HG03159 (cell line): ENCODE measurements at regions not wholly inside any gene's neighbourhood (a gene's known extent, or its start where the extent isn't known, plus 50 kb on each side); places are given as distances from the start of the nearest gene placed in this dataset.
"Not testable (repeated sequence)": the region's sequence is repeated elsewhere in the genome, so short reads cannot be mapped to it uniquely, and the experiment has no call there.

Experiments
- ATAC-seq: cut with Tn5 transposase; IDR thresholded peaks from one replicate; pipeline ENCODE4 v1.9.1; 2021; ENCODE audit warnings: mild to moderate bottlenecking, moderate library complexity; ENCODE audit not compliant: unreplicated experiment

DNA sequence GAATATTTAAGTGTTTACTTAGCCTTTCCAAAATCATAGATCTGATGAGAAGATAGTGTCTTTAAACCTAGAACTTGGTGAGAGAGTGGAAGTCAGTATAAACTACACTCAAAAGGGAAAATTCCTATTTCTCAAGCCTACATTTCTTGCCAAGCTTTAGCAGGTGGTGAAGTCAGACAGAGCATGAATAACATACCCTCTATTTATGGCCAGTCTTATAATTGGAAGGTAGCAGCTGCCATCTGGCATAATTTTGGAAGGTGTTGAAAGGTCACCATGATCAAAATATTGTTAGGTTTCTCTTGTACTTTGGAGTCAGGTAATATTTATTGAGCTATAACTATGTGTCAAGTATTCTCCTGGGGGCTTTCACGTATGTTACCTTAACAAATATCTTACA is 729.3 kb upstream of the KIF2B start:
- no peak for ATAC-seq

DNA sequence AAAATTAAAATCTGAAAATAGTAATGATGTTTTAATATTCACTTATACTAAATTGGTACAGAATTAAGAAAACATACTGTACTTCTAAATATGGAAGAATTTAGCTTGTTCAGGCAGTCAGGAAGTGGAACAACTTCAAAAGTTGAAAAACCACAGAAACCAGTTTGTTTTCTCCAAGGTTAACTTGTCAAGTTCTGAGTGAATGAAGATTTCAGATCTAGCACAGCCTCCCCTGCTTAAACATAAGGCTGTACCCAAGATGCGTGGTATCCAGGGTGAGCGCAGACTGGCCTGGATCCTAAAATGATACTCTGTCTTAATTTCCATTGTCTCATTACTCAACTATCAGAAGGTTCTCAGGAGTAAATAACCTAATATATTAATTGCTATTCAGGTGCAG is 730.7 kb upstream of the KIF2B start:
- no peak for ATAC-seq

DNA sequence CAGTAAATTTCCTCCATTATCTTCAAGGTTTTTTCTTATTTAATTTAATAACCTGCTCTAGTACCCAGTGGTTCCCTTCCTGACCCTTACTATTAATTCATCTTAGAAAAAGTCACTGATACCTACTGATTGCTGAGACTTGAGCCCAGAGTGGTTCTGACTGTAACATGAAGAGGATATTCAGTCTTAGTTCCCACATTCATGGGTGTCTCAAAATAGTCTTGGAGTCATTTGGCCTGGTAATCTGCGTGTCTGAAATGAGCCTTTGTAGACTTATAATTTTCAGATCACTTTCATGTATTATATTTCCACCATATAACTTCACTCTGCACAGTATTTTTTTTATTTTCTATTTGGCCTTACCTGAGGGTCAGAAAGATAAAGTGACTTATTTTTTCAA is 732.0 kb upstream of the KIF2B start:
- ATAC-seq, result no peak

GRCh38 chr17:53088481-53088880 is 734.2 kb upstream of the KIF2B start:
- ATAC-seq, result no peak

GRCh38 chr17:53061446-53061845 is 761.3 kb upstream of the KIF2B start:
- ATAC-seq, result no peak

- no peak for ATAC-seq
Observed at GRCh38 chr17:53058031-53058430, 764.7 kb upstream of the KIF2B start.

GRCh38 chr17:53046781-53047180 is 775.9 kb upstream of the KIF2B start:
- ATAC-seq, result no peak

DNA sequence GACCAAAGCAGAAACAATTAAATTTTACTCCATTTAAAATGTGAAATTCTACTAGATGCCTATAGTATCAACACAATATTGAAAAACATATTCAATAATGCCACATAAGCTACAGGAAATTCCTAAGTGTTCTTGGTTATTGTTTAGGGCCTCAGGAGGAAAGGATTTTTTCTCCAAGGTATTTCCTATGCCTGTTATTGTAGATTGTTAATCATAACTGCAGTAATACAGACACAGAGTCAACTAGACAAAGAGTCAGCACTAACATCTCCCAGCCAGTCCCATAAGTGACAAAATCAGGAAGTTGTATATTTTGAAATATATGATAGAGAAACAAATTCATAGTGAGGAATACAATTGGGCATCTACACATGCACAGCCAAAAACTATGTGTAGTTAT is 782.7 kb upstream of the KIF2B start:
- no peak for ATAC-seq

GRCh38 chr17:53033297-53033696 is 789.4 kb upstream of the KIF2B start:
- ATAC-seq, result no peak

DNA sequence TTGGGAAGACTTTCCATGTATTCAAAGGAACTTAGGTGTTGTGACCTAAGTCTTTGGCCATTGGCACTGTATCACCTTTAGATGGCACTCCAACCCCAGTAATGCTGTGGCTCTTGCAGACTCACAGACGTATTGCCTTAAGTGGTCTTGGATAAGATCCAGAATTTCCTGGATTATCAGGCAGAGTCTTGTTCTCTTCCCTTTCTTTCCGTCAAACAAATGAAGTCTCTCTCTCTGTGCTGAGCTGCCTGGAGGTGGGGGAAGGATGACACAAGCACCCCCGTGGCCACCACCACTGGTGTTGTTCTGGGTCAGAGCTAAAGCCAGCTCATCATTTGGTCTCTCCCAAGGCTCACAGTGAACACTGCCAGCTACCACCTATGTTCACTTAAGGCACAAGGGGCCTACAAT is 789.9 kb upstream of the KIF2B start:
- no peak for ATAC-seq

GRCh38 chr17:53017227-53017626 is 805.5 kb upstream of the KIF2B start:
- no peak for ATAC-seq

- no peak for ATAC-seq
Observed at GRCh38 chr17:53016085-53016484, 806.6 kb upstream of the KIF2B start.

- no peak for ATAC-seq
Observed at GRCh38 chr17:53012364-53012763, 810.4 kb upstream of the KIF2B start.

- no peak for ATAC-seq
Observed at GRCh38 chr17:53006006-53006405, 816.7 kb upstream of the KIF2B start.

DNA sequence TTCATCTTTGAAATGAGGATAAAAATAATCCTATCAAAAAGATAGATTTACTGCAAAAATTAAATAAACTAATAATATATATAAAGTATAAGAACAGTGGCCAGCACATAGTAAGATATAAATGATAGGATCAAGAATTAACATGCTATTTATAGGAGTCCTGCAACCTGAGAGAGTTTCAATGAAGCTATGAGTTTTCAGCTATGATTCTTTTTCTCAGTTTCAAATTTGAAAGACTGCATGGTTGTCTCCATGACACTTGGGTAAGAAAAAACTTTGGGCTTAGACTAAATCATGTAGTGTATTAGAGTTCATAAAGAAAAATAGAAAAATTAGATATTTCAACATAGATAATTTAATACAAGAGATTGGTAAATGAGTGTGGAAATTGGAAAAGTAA is 817.8 kb upstream of the KIF2B start:
- ATAC-seq, result no peak

DNA sequence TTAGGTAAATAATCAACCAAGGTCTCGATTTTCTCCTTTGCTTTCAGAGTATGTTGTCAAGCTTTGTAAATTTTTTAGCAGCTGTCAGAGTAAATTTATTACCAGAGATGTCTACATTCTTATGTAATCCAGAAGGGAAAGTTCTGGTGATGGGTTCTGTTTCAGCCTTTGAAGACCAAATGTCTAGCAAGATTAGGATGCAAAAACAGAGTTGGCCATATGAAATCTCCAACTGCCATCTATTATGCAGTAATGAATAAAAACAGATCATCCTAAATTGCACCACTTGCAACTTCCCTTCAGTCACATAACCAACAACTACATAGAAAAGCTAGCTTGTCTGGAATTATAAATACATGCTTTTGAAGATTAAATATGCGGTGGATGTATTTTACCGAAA is 826.8 kb upstream of the KIF2B start:
- no peak for ATAC-seq

GRCh38 chr17:52995147-52995546 is 827.6 kb upstream of the KIF2B start:
- no peak for ATAC-seq

DNA sequence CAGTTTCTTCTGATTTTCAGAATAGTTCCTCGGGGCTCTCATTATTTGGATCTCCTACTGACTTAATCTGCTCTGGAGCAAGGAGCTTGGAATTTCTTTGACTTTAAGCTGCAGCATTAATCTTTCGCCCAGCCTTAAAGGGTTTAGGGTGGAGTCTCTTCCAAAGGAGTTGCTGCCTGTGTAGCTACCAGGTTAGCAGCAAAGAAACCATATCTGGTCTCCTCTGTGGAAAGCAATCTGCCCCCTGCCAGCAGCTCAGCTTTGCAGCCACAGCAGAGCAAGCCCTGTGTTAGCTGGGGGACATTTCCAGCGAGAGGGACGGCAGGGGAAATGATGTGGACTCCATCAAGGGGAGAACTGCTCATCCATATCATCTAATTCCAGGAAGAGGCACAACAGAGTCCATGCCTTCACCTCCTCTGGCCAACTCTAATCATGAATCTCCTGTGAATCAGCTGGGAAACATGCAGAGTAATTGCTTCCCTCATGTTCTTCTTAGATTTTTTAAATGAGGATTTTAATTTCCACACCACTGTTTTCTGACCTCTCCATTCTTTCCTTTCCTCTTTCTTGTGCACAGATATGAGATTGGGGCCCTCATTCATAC is 827.6 kb upstream of the CA10 start:
- no peak for ATAC-seq

- no peak for ATAC-seq
Observed at GRCh38 chr17:52982331-52982730, 823.8 kb upstream of the CA10 start.

DNA sequence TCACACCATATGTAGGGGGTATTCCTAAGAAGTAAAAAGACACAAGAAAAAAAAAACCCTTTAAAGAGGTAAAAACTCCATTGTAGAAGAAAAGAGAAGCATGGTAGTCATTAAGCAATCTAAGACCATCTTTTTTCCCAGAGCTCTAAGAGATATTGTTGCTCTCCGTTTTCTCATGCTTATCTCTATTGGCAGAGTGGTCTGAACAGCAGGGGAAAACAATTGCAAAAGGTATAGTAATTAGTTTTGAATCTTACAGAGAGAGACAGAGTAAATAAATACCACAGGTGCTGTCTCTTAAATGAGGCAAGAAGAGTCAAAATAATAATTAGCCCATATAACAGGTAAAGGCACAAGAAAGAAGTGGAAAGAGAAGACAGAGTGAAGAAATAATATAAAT is 821.4 kb upstream of the CA10 start:
- ATAC-seq, result no peak

- ATAC-seq, result no peak
Observed at GRCh38 chr17:52965856-52966255, 807.3 kb upstream of the CA10 start.

DNA sequence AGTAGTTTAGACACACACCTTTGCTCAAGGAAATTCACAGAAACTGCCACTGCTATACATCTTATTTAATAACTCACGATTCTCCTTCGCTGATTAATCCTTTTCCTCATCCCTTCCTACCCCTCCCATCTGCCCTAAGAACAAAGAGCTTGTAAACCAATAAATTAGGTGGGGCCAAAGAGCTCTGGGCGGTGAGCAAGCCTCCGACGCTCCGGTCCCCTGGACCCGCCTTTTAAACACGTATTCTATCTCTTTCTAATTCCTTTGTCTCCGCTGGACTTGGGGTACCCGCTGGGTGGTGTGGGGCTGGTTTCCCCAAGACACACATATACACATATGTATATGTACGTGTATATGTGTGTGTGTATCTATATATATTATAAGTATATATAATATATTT is 803.2 kb upstream of the CA10 start:
- ATAC-seq, result not testable (repeated sequence)

- no peak for ATAC-seq
Observed at GRCh38 chr17:52957411-52957810, 798.9 kb upstream of the CA10 start.

- ATAC-seq, result no peak
Observed at GRCh38 chr17:52947418-52947817, 788.9 kb upstream of the CA10 start.
